PC-3 (cell line): ENCODE measurements at regions not wholly inside any gene's neighbourhood (a gene's known extent, or its start where the extent isn't known, plus 50 kb on each side); places are given as distances from the start of the nearest gene placed in this dataset.

Source experiments
- CTCF ChIP-seq: fragments of 300-600 bp; sonication (generic); conservative IDR thresholded peaks from 2 replicates; pipeline ENCODE4 v1.5.1; 2017; ENCODE audit warnings: antibody characterized with exemption, low read depth, mild to moderate bottlenecking, low read length
- EZH2phosphoT487 ChIP-seq: fragments of 300-600 bp; sonication (generic); IDR thresholded peaks from 2 replicates; pipeline ENCODE4 v1.6.1; 2018; ENCODE audit warnings: mild to moderate bottlenecking, antibody characterized with exemption, low read length, borderline replicate concordance

- TF ChIP-seq EZH2phosphoT487 = no peak
- no peak for TF ChIP-seq CTCF
Measured at GRCh38 chr10:36989233-36989632, 136.2 kb upstream of the ANKRD30A start.
